ENCODE measurements at regions not wholly inside any gene's neighbourhood (a gene's known extent, or its start where the extent isn't known, plus 50 kb on each side); places are given as distances from the start of the nearest gene placed in this dataset.

GRCh38 chr4:131119661-131120060 lies 2023.7 kb downstream of the C4orf33 start:
- ChIA-PET POLR2A (no interaction called here), CTCF (no interaction called here)
- no peaks in the 10 kb centered on the region for H3K27me3 ChIP-seq (ENCODE audit: insufficient read depth, low read length, poor library complexity, severe bottlenecking)

GRCh38 chr4:131137196-131137595 lies 2011.9 kb upstream of the PCDH10 start:
- Mint-ChIP-seq H3K4me1 (no peaks in the 10 kb centered on the region), H3K9me3 (peaks cover 2 to 20% (median 19%) of the 10 kb centered on the region in 5 donors), H3K27ac (no peak overlapping the region), H3K36me3 (no peaks in the 10 kb centered on the region), H3K4me3 (no peak overlapping the region), H3K27me3 (no peaks in the 10 kb centered on the region)
- no peaks in the 10 kb centered on the region for H3K4me1 ChIP-seq (ENCODE audit: insufficient read depth, low read length)
- CTCF ChIA-PET = no interaction called here
- DNase-seq = no peak
- H3K36me3 ChIP-seq (ENCODE audit: insufficient read depth, low read length) = no peaks in the 10 kb centered on the region
- H3K9me3 ChIP-seq (ENCODE audit: low read length) = no peaks in the 10 kb centered on the region
- no peak overlapping the region for H3K4me3 ChIP-seq (ENCODE audit: low read length)
- no peaks in the 10 kb centered on the region for H3K27me3 ChIP-seq (ENCODE audit: insufficient read depth, low read length, poor library complexity, severe bottlenecking)
- H3K27ac ChIP-seq (ENCODE audit: low read depth, low read length) = no peak overlapping the region
- POLR2A ChIA-PET = no interaction called here

More at GRCh38 chr4:131119661-131120060, 2023.7 kb downstream of the C4orf33 start:
- Histone ChIP-seq H3K4me3 (ENCODE audit: low read length) (no peak overlapping the region), H3K4me1 (ENCODE audit: insufficient read depth, low read length) (no peaks in the 10 kb centered on the region), H3K27ac (ENCODE audit: low read depth, low read length) (no peak overlapping the region), H3K36me3 (ENCODE audit: insufficient read depth, low read length) (no peaks in the 10 kb centered on the region), H3K9me3 (ENCODE audit: low read length) (no peaks in the 10 kb centered on the region)
- Mint-ChIP-seq H3K9me3 (peaks cover 0 to 12% (median 2%) of the 10 kb centered on the region in 5 donors), H3K27ac (no peak overlapping the region), H3K27me3 (no peaks in the 10 kb centered on the region), H3K4me1 (no peaks in the 10 kb centered on the region), H3K4me3 (no peak overlapping the region), H3K36me3 (no peaks in the 10 kb centered on the region)
- DNase-seq = no peak

GRCh38 chr4:131159261-131159660 lies 1989.8 kb upstream of the PCDH10 start:
- no peak overlapping the region for H3K4me3 Mint-ChIP-seq
- H3K36me3 ChIP-seq (ENCODE audit: insufficient read depth, low read length) = no peaks in the 10 kb centered on the region
- no peaks in the 10 kb centered on the region for H3K36me3 Mint-ChIP-seq
- no peak for DNase-seq
- no peaks in the 10 kb centered on the region for H3K27me3 Mint-ChIP-seq
- H3K27ac ChIP-seq (ENCODE audit: low read depth, low read length) = no peak overlapping the region
- ChIA-PET POLR2A (no interaction called here), CTCF (no interaction called here)
- no peaks in the 10 kb centered on the region for H3K27me3 ChIP-seq (ENCODE audit: insufficient read depth, low read length, poor library complexity, severe bottlenecking)
- no peaks in the 10 kb centered on the region for H3K9me3 ChIP-seq (ENCODE audit: low read length)
- H3K9me3 Mint-ChIP-seq = peaks cover 0 to 19% (median 5%) of the 10 kb centered on the region in 5 donors
- H3K4me1 Mint-ChIP-seq = no peaks in the 10 kb centered on the region
- H3K27ac Mint-ChIP-seq = no peak overlapping the region
- no peaks in the 10 kb centered on the region for H3K4me1 ChIP-seq (ENCODE audit: insufficient read depth, low read length)
- no peak overlapping the region for H3K4me3 ChIP-seq (ENCODE audit: low read length)

GRCh38 chr4:131192318-131192717 lies 1956.8 kb upstream of the PCDH10 start:
- H3K27me3 Mint-ChIP-seq = no peaks in the 10 kb centered on the region
- CTCF ChIA-PET = no interaction called here

GRCh38 chr4:131207589-131207988 lies 1941.5 kb upstream of the PCDH10 start:
- no peaks in the 10 kb centered on the region for H3K4me1 ChIP-seq (ENCODE audit: insufficient read depth, low read length)
- H3K4me3 Mint-ChIP-seq = no peak overlapping the region
- no peaks in the 10 kb centered on the region for H3K27me3 Mint-ChIP-seq
- no peaks in the 10 kb centered on the region for H3K4me1 Mint-ChIP-seq
- H3K36me3 ChIP-seq (ENCODE audit: insufficient read depth, low read length) = no peaks in the 10 kb centered on the region
- no peaks in the 10 kb centered on the region for H3K27me3 ChIP-seq (ENCODE audit: insufficient read depth, low read length, poor library complexity, severe bottlenecking)
- no peak overlapping the region for H3K27ac Mint-ChIP-seq
- ChIA-PET POLR2A (no interaction called here), CTCF (no interaction called here)
- no peak overlapping the region for H3K4me3 ChIP-seq (ENCODE audit: low read length)
- H3K9me3 Mint-ChIP-seq = peaks cover 0 to 13% (median 2%) of the 10 kb centered on the region in 5 donors
- H3K36me3 Mint-ChIP-seq = no peaks in the 10 kb centered on the region
- H3K9me3 ChIP-seq (ENCODE audit: low read length) = no peaks in the 10 kb centered on the region
- no peak overlapping the region for H3K27ac ChIP-seq (ENCODE audit: low read depth, low read length)
- no peak for DNase-seq

More at GRCh38 chr4:131192318-131192717, 1956.8 kb upstream of the PCDH10 start:
- H3K36me3 Mint-ChIP-seq = no peaks in the 10 kb centered on the region
- POLR2A ChIA-PET = no interaction called here
- H3K36me3 ChIP-seq (ENCODE audit: insufficient read depth, low read length) = no peaks in the 10 kb centered on the region
- H3K4me1 ChIP-seq (ENCODE audit: insufficient read depth, low read length) = no peaks in the 10 kb centered on the region
- H3K9me3 Mint-ChIP-seq = peaks cover 3 to 24% (median 6%) of the 10 kb centered on the region in 5 donors
- no peak overlapping the region for H3K4me3 Mint-ChIP-seq
- H3K27ac Mint-ChIP-seq = no peak overlapping the region
- no peaks in the 10 kb centered on the region for H3K4me1 Mint-ChIP-seq
- no peak overlapping the region for H3K27ac ChIP-seq (ENCODE audit: low read depth, low read length)
- no peak overlapping the region for H3K4me3 ChIP-seq (ENCODE audit: low read length)
- no peaks in the 10 kb centered on the region for H3K9me3 ChIP-seq (ENCODE audit: low read length)
- H3K27me3 ChIP-seq (ENCODE audit: insufficient read depth, low read length, poor library complexity, severe bottlenecking) = no peaks in the 10 kb centered on the region
- no peak for DNase-seq

- Mint-ChIP-seq H3K4me1 (no peaks in the 10 kb centered on the region), H3K27ac (no peak overlapping the region), H3K4me3 (no peak overlapping the region), H3K36me3 (no peaks in the 10 kb centered on the region), H3K9me3 (peaks cover 2 to 16% (median 6%) of the 10 kb centered on the region in 5 donors), H3K27me3 (no peaks in the 10 kb centered on the region)
- CTCF ChIA-PET = no interaction called here
- POLR2A ChIA-PET = no interaction called here
- Histone ChIP-seq H3K4me1 (ENCODE audit: insufficient read depth, low read length) (no peaks in the 10 kb centered on the region), H3K27me3 (ENCODE audit: insufficient read depth, low read length, poor library complexity, severe bottlenecking) (no peaks in the 10 kb centered on the region), H3K27ac (ENCODE audit: low read depth, low read length) (no peak overlapping the region), H3K9me3 (ENCODE audit: low read length) (no peaks in the 10 kb centered on the region), H3K36me3 (ENCODE audit: insufficient read depth, low read length) (no peaks in the 10 kb centered on the region), H3K4me3 (ENCODE audit: low read length) (no peak overlapping the region)
- no peak for DNase-seq
Measured at GRCh38 chr4:131248314-131248713, 1900.8 kb upstream of the PCDH10 start.

- no peak overlapping the region for H3K4me3 ChIP-seq (ENCODE audit: low read length)
- H3K27ac ChIP-seq (ENCODE audit: low read depth, low read length) = no peak overlapping the region
- DNase-seq = no peak
- no peaks in the 10 kb centered on the region for H3K36me3 Mint-ChIP-seq
- ChIA-PET POLR2A (no interaction called here), CTCF (no interaction called here)
- H3K27me3 Mint-ChIP-seq = no peaks in the 10 kb centered on the region
- no peaks in the 10 kb centered on the region for H3K4me1 ChIP-seq (ENCODE audit: insufficient read depth, low read length)
- H3K9me3 Mint-ChIP-seq = peaks cover 2 to 21% (median 6%) of the 10 kb centered on the region in 5 donors
- no peaks in the 10 kb centered on the region for H3K4me1 Mint-ChIP-seq
- no peaks in the 10 kb centered on the region for H3K9me3 ChIP-seq (ENCODE audit: low read length)
- no peaks in the 10 kb centered on the region for H3K27me3 ChIP-seq (ENCODE audit: insufficient read depth, low read length, poor library complexity, severe bottlenecking)
- no peak overlapping the region for H3K4me3 Mint-ChIP-seq
- no peaks in the 10 kb centered on the region for H3K36me3 ChIP-seq (ENCODE audit: insufficient read depth, low read length)
- no peak overlapping the region for H3K27ac Mint-ChIP-seq
Measured at GRCh38 chr4:131251321-131251720, 1897.8 kb upstream of the PCDH10 start.

- no peaks in the 10 kb centered on the region for H3K27me3 Mint-ChIP-seq
- no peak overlapping the region for H3K27ac ChIP-seq (ENCODE audit: low read depth, low read length)
- CTCF ChIA-PET = no interaction called here
Measured at GRCh38 chr4:131257241-131257640, 1891.9 kb upstream of the PCDH10 start.

GRCh38 chr4:131258361-131258760 lies 1890.7 kb upstream of the PCDH10 start:
- H3K4me3 ChIP-seq (ENCODE audit: low read length) = no peak overlapping the region
- Mint-ChIP-seq H3K4me1 (no peaks in the 10 kb centered on the region), H3K4me3 (no peak overlapping the region), H3K36me3 (no peaks in the 10 kb centered on the region), H3K27ac (no peak overlapping the region), H3K9me3 (peaks cover 0 to 34% (median 4%) of the 10 kb centered on the region in 5 donors), H3K27me3 (no peaks in the 10 kb centered on the region)
- no peaks in the 10 kb centered on the region for H3K9me3 ChIP-seq (ENCODE audit: low read length)
- no peaks in the 10 kb centered on the region for H3K4me1 ChIP-seq (ENCODE audit: insufficient read depth, low read length)
- no peak for DNase-seq
- no peaks in the 10 kb centered on the region for H3K36me3 ChIP-seq (ENCODE audit: insufficient read depth, low read length)
- H3K27ac ChIP-seq (ENCODE audit: low read depth, low read length) = no peak overlapping the region
- ChIA-PET CTCF (no interaction called here), POLR2A (no interaction called here)
- H3K27me3 ChIP-seq (ENCODE audit: insufficient read depth, low read length, poor library complexity, severe bottlenecking) = no peaks in the 10 kb centered on the region

More at GRCh38 chr4:131257241-131257640, 1891.9 kb upstream of the PCDH10 start:
- peaks cover 0 to 32% (median 4%) of the 10 kb centered on the region in 5 donors for H3K9me3 Mint-ChIP-seq
- no peak overlapping the region for H3K4me3 Mint-ChIP-seq
- no peaks in the 10 kb centered on the region for H3K9me3 ChIP-seq (ENCODE audit: low read length)
- POLR2A ChIA-PET = no interaction called here
- H3K4me1 ChIP-seq (ENCODE audit: insufficient read depth, low read length) = no peaks in the 10 kb centered on the region
- H3K4me1 Mint-ChIP-seq = no peaks in the 10 kb centered on the region
- no peaks in the 10 kb centered on the region for H3K36me3 ChIP-seq (ENCODE audit: insufficient read depth, low read length)
- H3K27ac Mint-ChIP-seq = no peak overlapping the region
- DNase-seq = no peak
- no peak overlapping the region for H3K4me3 ChIP-seq (ENCODE audit: low read length)
- no peaks in the 10 kb centered on the region for H3K36me3 Mint-ChIP-seq
- no peaks in the 10 kb centered on the region for H3K27me3 ChIP-seq (ENCODE audit: insufficient read depth, low read length, poor library complexity, severe bottlenecking)

Data from CD8-positive, alpha-beta memory T cell (primary cell).